GM21528 (cell line): ENCODE measurements at regions not wholly inside any gene's neighbourhood (a gene's known extent, or its start where the extent isn't known, plus 50 kb on each side); places are given as distances from the start of the nearest gene placed in this dataset.

ENCODE experiments used
- ATAC-seq: cut with Tn5 transposase; IDR thresholded peaks from one replicate; pipeline ENCODE4 v1.9.1; 2021; ENCODE audit warnings: mild to moderate bottlenecking, moderate library complexity; ENCODE audit not compliant: unreplicated experiment, low FRiP score

DNA sequence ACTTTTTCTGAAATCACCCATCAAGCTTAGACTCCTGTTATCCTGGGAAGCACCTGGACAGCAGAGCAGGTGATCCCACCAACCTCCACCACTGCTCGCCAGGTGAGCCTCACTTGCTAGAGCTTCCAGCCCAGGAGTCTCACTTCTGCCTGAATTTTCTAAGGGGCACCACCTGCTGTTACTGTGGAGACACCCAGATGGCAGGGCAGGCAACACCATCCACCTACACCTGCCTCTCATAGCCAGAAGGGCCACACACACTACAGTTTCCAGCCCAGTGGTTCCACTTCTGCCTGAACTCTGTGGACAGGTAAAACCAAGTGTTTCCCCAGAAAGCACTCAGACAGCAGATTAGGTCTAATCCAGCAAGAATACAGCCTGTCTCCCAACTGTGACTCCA, 262.0 kb downstream of the ARAP2 start:
- no peak for ATAC-seq

DNA sequence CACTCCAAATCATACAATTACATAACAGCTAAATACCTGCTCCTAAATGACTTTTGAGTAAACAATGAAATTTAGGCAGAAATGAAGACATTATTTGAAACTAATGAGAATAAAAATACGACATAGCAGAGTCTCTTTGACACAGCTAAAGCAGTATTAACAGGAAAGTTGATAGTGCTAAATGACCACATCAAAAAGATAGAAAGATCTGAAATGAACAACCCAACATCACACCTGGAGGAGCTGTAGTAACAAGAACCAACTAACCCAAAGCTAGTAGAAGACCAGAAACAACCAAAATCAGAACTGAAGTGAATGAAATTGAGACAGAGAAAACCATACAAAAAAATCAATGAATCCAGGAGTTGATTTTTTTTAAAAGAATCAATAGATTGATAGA, 257.8 kb downstream of the ARAP2 start:
- ATAC-seq, result no peak

DNA sequence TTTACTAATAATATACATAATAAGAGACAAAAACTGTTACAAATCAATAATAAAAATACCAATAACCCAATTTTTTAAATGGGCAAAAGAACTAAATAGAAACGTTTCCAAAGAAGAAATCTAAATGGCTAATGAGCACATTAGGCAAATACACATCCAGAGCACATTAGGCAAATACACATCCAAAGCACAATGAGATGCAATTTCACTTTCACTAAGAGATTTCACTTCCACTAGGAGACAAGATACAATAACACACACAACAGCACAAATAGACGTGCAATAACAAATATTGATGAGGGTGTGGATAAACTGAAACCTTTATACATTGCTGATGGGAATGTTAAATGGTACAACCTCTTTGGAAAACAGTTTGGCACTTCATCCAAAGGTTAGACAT, 250.7 kb downstream of the ARAP2 start:
- ATAC-seq, result no peak

- no peak for ATAC-seq
These were observed 243.3 kb downstream of the ARAP2 start for GRCh38 chr4:36000941-36001557.

- ATAC-seq, result no peak
These were observed 241.3 kb downstream of the ARAP2 start for GRCh38 chr4:36003051-36003450.

DNA sequence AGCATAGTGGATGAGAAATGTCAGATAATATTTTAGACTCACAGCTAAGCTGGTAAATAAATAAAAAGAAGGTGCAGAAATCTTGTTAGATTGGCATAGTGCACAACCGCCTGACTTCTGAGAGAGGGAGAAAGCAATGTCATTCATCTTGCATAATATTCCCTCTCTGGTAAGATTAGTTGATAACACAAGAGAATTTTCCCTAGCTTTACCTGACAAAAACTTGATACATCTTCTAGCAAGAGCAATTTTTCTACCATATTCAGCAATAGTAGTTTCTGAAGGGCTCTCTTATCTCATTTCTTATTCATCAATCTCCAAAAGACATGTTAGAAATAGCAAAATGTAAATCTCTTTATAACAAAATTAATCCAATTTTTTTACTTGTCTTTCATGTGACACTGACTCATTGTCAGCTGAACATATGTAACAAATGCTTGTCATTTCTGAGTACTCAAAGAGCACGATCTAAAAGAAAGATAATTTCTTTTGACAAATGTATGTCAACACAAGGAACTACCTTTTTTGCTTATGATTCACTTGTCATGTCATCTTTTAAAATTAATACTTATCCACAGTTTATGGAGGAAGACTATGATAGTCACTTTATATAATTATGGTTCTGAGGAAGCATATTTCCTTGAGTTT, 240.0 kb downstream of the ARAP2 start:
- no peak for ATAC-seq

- no peak for ATAC-seq
These were observed 238.1 kb downstream of the ARAP2 start for GRCh38 chr4:36006226-36006625.

DNA sequence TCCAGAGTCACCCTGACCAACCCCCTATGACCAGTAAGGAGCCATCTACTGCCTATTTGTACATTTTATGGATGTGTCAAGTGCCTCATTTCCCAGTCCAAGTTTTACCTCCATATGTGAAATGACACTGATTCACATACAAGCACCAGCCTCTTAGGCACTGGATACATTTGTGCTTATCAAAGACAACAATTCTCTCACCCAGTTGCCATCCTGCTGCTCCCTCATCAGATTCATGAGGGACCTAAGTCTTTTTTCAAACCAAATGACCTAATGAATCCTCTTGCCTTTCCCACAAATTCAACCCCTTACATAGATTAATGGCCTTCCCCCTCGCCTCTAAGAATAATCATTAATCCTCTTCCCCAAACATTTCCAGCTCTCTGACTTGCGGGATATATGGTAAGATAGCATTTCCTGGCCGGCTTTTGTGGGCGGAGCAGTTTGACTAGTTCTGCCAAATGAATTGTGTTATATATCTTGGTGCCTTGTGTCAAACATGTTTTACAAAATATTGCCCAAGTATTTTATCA, 233.9 kb downstream of the ARAP2 start:
- no peak for ATAC-seq

DNA sequence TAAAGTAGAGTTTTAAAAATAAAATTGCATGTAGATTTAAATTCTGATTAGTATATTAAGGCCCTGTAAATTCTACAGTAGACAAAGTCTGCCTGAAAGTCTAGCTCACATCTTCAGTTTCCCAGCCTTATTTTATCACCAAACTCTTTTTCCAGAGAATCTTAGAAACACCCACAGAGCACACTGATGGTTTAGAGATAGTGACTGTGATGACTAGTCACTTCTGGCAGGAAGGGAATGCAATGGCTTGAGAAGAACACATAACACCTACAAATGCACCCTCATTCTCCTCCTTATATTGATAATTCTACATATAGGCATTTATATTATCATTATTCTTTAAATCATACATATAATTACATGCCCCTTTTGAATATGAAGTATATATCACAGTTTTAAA, 232.9 kb downstream of the ARAP2 start:
- ATAC-seq, result no peak

GRCh38 chr4:36012503-36012902, 231.8 kb downstream of the ARAP2 start:
- ATAC-seq, result no peak

GRCh38 chr4:36013206-36013605, 231.1 kb downstream of the ARAP2 start:
- no peak for ATAC-seq
